ENCODE measurements at regions not wholly inside any gene's neighbourhood (a gene's known extent, or its start where the extent isn't known, plus 50 kb on each side); places are given as distances from the start of the nearest gene placed in this dataset.

DNA sequence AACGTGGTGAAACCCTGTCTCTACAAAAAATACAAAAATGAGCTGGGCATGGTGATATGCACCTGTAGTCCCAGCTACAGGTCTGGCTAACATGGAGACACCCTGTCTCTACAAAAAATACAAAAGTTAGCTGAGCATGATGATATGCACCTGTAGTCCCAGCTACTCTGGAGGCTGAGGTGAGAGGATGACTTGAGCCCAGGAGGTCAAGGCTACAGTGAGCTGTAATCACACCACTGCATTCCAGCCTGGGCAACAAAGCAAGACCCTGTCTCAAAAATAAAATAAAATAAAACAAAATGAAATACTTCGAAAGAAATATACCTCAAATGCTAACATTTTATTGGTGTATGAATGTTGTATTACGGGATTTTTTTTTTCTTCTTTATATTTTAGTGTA lies 107.6 kb upstream of the EGLN3 start:
- TF ChIP-seq, protein P1, sequence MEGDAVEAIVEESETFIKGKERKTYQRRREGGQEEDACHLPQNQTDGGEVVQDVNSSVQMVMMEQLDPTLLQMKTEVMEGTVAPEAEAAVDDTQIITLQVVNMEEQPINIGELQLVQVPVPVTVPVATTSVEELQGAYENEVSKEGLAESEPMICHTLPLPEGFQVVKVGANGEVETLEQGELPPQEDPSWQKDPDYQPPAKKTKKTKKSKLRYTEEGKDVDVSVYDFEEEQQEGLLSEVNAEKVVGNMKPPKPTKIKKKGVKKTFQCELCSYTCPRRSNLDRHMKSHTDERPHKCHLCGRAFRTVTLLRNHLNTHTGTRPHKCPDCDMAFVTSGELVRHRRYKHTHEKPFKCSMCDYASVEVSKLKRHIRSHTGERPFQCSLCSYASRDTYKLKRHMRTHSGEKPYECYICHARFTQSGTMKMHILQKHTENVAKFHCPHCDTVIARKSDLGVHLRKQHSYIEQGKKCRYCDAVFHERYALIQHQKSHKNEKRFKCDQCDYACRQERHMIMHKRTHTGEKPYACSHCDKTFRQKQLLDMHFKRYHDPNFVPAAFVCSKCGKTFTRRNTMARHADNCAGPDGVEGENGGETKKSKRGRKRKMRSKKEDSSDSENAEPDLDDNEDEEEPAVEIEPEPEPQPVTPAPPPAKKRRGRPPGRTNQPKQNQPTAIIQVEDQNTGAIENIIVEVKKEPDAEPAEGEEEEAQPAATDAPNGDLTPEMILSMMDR (IDR thresholded peaks at IDR 0.05; ENCODE audit: borderline replicate concordance, extremely low read depth, insufficient read depth), result no peak
- H3K27ac ChIP-seq (ENCODE audit: low read depth in 2 of 2, low read length in 2 of 2), result no peak overlapping the region
- peaks cover 0 to 8% (median 0%) of the 10 kb centered on the region in 3 donors for H3K4me1 ChIP-seq (ENCODE audit: control insufficient read depth in 2 of 3, insufficient read depth in 2 of 3, low read depth in 1 of 3, low read length in 3 of 3)
- H3K27me3 ChIP-seq (ENCODE audit: control insufficient read depth, insufficient read depth, low read length), result no peaks in the 10 kb centered on the region
- no peaks in the 10 kb centered on the region for H3K9me3 ChIP-seq (ENCODE audit: control insufficient read depth in 2 of 3, insufficient read depth in 1 of 3, low read length in 3 of 3)
- no peak overlapping the region for H3K9ac ChIP-seq (ENCODE audit: low read length in 3 of 3)
- intact Hi-C loops (cut with DNase I), result no loop called here
- FAIRE-seq (no peak), DNase-seq (no peak)
- H3K36me3 ChIP-seq (ENCODE audit: control insufficient read depth in 2 of 3, insufficient read depth in 3 of 3, low read length in 3 of 3), result no peaks in the 10 kb centered on the region
- no peak overlapping the region for H3K4me3 ChIP-seq (ENCODE audit: low read length in 3 of 3)

DNA sequence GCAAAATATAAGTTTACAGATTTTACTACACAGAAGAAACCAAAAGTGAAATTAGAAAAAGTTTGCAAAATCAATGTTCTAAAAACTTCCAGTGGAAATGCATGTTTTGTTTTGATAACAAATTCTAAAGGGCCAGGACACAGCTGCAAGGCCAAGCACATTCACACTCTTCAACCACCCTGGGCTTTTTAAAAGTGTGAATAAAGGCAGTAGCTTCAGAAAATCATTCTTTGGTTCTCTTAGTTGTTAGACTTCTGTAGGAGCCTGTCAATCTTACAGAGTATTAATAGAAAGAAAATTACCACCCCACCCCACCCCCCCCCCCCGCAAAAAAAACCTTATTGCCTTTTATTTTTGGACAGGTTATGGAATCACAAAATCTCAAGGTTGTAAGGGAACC lies 105.2 kb upstream of the EGLN3 start:
- H3K27me3 ChIP-seq (ENCODE audit: control insufficient read depth, insufficient read depth, low read length), result no peaks in the 10 kb centered on the region
- H3K36me3 ChIP-seq (ENCODE audit: control insufficient read depth in 2 of 3, insufficient read depth in 3 of 3, low read length in 3 of 3), result no peaks in the 10 kb centered on the region
- peaks cover 0 to 8% (median 0%) of the 10 kb centered on the region in 3 donors for H3K4me1 ChIP-seq (ENCODE audit: control insufficient read depth in 2 of 3, insufficient read depth in 2 of 3, low read depth in 1 of 3, low read length in 3 of 3)
- FAIRE-seq (no peak), DNase-seq (no peak)
- H3K27ac ChIP-seq (ENCODE audit: low read depth in 2 of 2, low read length in 2 of 2), result no peak overlapping the region
- intact Hi-C loops (cut with DNase I), result no loop called here
- no peak overlapping the region for H3K4me3 ChIP-seq (ENCODE audit: low read length in 3 of 3)
- H3K9ac ChIP-seq (ENCODE audit: low read length in 3 of 3), result no peak overlapping the region
- TF ChIP-seq, protein P1 (IDR thresholded peaks at IDR 0.05; ENCODE audit: borderline replicate concordance, extremely low read depth, insufficient read depth), result no peak
- no peaks in the 10 kb centered on the region for H3K9me3 ChIP-seq (ENCODE audit: control insufficient read depth in 2 of 3, insufficient read depth in 1 of 3, low read length in 3 of 3)

DNA sequence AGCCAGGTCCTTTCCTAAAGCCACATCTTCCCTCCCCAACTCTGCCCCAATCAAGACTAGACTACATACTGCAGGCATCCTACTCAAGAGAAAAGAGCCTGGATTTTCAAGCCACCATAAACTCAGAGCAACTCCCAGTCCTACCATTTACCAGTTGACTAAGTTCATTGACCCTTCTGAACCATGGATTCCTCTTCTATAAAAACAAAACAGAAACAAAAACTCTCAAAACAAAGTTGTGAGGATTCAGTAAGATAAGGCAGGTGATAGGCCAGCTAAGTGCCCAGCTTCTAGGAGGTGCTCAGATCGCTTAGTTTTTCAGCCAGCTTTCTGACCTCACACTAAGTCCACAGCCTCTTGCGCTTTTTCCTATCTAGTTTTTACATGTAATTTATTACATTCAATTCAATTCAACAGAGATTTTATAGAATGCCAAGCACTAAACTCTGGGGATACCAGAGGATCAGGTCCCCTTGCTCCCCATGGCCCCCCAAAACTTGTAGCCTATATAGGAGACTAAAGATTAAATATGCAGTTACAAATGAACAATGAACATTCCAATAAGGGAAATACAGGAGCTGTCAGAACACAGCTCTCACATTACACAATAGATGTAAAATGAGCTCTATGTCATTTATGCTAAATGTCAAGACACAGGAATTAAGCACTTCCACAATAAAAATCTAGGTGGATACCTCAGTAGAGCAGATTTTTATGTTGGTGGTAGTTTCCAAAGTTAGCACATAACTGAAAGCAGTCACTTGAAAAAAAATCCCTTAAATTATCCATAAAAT lies 104.5 kb upstream of the EGLN3 start:
- no peak overlapping the region for H3K27ac ChIP-seq (ENCODE audit: low read depth in 2 of 2, low read length in 2 of 2)
- DNase-seq (no peak), FAIRE-seq (no peak)
- TF ChIP-seq, protein P1 (IDR thresholded peaks at IDR 0.05; ENCODE audit: borderline replicate concordance, extremely low read depth, insufficient read depth), result no peak
- H3K36me3 ChIP-seq (ENCODE audit: control insufficient read depth in 2 of 3, insufficient read depth in 3 of 3, low read length in 3 of 3), result no peaks in the 10 kb centered on the region
- H3K9ac ChIP-seq (ENCODE audit: low read length in 3 of 3), result no peak overlapping the region
- no peaks in the 10 kb centered on the region for H3K9me3 ChIP-seq (ENCODE audit: control insufficient read depth in 2 of 3, insufficient read depth in 1 of 3, low read length in 3 of 3)
- intact Hi-C loops (cut with DNase I), result no loop called here
- H3K4me3 ChIP-seq (ENCODE audit: low read length in 3 of 3), result no peak overlapping the region
- peaks cover 0 to 4% (median 0%) of the 10 kb centered on the region in 3 donors for H3K4me1 ChIP-seq (ENCODE audit: control insufficient read depth in 2 of 3, insufficient read depth in 2 of 3, low read depth in 1 of 3, low read length in 3 of 3)
- no peaks in the 10 kb centered on the region for H3K27me3 ChIP-seq (ENCODE audit: control insufficient read depth, insufficient read depth, low read length)
